Choroid plexus epithelial cell (primary cell): ENCODE measurements at regions not wholly inside any gene's neighbourhood (a gene's known extent, or its start where the extent isn't known, plus 50 kb on each side); places are given as distances from the start of the nearest gene placed in this dataset.
"Not testable (repeated sequence)": the region's sequence is repeated elsewhere in the genome, so short reads cannot be mapped to it uniquely, and the experiment has no call there.

Experiments
- DNase-seq: peaks from one replicate; pipeline ENCODE4 v3.0.0-alpha.2; 2010; ENCODE audit warnings: low read depth
- H3K4me3 ChIP-seq: 2 replicates; pipeline ENCODE4 v1.5.1; 2011; ENCODE audit warnings: low read depth, mild to moderate bottlenecking, control low read depth, low read length, moderate library complexity
- TF ChIP-seq, protein P1 (sequence below): conservative IDR thresholded peaks from 2 replicates; pipeline ENCODE4 v1.5.1; 2011; ENCODE audit warnings: low read depth, mild to moderate bottlenecking, control low read depth, inconsistent platforms, low read length, moderate library complexity

DNA sequence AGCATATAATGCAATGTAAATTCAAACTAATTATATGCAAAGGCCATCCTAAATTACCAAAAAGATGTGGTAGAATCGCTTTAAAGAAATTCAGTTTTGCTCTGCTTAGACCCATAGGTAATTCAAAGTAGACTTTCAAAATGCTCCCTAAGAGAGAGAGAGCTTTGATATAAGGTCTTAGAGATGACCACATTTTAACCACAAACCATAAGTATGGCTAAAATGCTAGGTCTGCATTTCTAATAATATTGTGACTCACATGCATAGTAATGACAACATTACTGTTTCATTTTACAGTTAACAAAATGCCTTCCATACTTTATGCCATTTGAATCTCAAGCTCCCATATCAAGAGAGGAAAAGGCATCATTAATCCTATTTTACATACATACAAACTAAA is 144.5 kb downstream of the RAD51AP2 start:
- peak; percentile 60 for DNase-seq
- TF ChIP-seq, protein P1, sequence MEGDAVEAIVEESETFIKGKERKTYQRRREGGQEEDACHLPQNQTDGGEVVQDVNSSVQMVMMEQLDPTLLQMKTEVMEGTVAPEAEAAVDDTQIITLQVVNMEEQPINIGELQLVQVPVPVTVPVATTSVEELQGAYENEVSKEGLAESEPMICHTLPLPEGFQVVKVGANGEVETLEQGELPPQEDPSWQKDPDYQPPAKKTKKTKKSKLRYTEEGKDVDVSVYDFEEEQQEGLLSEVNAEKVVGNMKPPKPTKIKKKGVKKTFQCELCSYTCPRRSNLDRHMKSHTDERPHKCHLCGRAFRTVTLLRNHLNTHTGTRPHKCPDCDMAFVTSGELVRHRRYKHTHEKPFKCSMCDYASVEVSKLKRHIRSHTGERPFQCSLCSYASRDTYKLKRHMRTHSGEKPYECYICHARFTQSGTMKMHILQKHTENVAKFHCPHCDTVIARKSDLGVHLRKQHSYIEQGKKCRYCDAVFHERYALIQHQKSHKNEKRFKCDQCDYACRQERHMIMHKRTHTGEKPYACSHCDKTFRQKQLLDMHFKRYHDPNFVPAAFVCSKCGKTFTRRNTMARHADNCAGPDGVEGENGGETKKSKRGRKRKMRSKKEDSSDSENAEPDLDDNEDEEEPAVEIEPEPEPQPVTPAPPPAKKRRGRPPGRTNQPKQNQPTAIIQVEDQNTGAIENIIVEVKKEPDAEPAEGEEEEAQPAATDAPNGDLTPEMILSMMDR: no peak
- no peak overlapping the region for H3K4me3 ChIP-seq

DNA sequence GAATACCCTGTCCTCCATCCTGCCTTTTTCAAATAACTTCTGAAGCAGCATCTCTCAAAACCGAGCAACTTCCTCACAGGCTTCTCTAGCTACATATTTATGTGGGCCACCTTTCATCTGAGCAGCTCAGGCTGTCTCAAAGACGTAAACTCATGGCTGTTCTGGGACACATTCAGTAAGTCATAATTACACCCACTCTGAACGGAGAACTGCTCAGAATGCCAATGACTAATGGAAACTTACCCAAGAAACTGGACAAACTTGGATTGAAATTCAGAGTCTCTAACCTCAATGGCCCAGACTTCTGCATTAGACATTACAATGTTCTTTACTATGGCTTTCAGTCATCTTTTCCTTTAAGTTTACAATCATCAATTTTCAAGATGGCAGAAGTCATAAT is 145.2 kb downstream of the RAD51AP2 start:
- no peak overlapping the region for H3K4me3 ChIP-seq
- peak; percentile 34 for DNase-seq
- TF ChIP-seq, protein P1: no peak

DNA sequence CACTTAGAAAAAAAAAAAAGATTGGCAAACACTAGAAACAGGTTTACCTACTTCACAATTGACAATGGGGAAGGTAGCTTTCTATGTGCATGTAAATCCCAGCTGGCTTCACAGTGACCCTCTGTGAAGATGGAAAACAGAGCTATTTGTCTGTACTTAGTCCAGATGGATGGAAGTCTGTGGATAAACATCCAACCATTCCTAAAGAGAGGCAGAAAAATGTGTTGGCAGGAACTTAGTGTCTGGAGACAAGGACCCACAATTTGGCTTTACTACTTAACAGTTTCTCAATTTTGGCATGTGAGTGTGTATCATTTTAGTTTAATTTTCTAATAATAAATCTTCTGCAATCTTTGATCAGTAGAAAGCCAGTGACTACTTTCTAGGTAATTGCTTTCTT is 154.4 kb downstream of the RAD51AP2 start:
- no peak overlapping the region for H3K4me3 ChIP-seq
- TF ChIP-seq, protein P1: no peak
- no peak for DNase-seq

DNA sequence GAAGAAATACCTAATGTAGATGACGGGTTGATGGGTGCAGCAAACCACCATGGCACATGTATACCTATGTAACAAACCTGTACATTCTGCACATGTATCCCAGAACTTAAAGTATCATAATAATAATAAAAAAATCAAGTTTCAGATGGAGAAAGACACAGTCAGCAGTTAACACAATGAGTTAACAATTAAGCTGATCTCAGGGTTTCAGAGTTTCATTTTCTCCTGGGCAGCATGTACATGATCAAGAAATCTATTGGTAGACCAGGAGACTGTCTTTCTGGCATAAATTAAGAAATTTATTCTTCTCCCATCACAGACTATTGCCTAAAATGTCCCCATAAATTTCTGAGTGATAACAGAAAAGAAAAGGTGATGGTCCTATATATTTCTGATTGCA is 155.3 kb downstream of the RAD51AP2 start:
- no peak for DNase-seq
- TF ChIP-seq, protein P1: no peak
- H3K4me3 ChIP-seq: no peak overlapping the region

DNA sequence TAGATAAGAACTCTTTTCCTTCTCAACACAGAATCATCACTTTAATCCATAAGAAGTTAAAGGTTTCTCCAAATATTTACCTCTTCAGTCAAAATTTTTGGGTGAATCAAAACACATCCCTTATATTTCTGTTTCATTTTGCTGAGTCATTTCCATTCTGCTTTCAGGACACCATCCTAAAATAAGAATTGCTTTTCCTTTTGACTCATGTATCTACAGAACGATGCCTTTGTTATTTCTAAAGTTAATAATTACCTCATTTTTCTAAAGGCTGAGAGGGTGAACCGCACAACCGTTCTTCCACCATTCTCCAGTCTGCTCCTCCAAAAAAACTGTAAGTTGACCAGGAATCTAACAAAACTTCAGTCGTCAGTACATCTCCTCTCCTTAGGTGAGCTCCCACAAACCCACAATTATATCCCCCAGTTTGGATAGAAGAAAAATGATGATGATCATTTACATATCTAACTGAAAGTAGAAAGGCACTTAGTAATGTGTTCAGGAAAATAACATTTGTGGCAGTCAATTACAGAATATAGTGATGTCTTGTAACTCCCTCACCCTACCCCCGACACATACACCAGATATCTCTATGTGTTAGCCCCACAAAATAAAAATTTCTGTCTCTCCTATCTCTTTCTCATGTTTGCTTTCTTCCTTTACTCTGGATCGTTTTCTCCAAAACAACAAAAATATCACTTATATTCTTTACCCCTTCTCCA is 162.5 kb downstream of the RAD51AP2 start:
- TF ChIP-seq, protein P1: no peak
- DNase-seq: no peak
- H3K4me3 ChIP-seq: no peak overlapping the region

DNA sequence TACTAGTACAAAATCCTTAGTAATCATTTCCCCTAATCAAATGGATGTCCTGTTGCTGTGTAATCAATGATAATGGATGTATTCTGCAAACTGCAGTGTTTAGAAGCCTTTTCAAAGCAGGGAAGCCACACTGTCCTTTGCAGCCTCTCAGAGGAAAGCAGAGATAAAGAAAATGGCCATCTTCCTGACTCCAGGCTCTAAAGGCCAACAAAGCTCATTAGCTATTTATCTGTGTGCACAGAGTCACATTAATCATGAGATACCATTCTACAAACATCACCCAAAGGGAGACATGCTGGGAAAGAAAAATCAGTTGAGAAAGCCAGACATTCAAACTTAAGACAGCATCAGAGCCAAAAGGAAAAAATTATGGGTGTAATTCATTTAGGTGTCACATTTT is 165.0 kb downstream of the RAD51AP2 start:
- TF ChIP-seq, protein P1: no peak
- H3K4me3 ChIP-seq: no peak overlapping the region
- DNase-seq: no peak

DNA sequence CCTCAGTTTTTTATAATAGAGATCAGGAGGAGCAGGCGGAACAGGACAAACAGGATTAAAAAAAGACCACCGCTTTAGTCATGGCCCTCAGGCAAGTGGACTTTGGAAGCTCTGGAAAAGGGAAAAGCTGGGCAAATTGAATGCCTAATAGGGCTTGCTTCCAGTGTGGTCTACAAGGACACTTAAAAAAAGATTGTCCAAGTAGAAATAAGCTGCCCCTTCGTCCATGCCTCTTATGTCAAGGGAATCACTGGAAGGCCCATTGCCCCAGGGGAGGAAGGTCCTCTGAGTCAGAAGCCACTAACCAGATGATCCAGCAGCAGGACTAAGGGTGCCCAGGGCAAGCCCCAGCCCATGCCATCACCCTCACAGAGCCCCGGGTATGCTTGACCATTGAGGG is 175.5 kb downstream of the RAD51AP2 start:
- not testable (repeated sequence) for H3K4me3 ChIP-seq, DNase-seq

DNA sequence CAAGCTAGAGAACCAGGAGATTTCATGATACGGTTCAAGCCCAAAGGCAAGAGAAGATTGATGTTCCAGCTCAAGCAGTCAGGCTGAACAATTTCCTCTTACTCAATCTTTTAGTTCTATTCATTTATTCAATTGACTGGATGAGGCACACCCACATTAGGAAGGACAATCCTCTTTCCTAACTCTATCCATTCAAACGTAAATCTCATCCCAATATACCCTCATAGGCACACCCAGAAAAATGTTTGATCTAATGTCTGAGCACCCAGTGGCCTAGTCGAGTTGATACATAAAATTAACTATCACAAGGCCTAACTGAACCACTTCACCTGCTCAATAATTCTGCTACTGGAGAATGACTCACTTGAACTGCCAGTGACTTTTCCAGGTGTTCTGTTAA is 180.7 kb downstream of the RAD51AP2 start:
- no peak overlapping the region for H3K4me3 ChIP-seq
- TF ChIP-seq, protein P1: no peak
- no peak for DNase-seq
